NCI-H748 (cell line): ENCODE measurements at regions not wholly inside any gene's neighbourhood (a gene's known extent, or its start where the extent isn't known, plus 50 kb on each side); places are given as distances from the start of the nearest gene placed in this dataset.

Experiments
- DNase-seq: peaks from one replicate; lab custom pipeline; 2025; ENCODE audit not compliant: unreplicated experiment; lab: John Stamatoyannopoulos, UW

DNA sequence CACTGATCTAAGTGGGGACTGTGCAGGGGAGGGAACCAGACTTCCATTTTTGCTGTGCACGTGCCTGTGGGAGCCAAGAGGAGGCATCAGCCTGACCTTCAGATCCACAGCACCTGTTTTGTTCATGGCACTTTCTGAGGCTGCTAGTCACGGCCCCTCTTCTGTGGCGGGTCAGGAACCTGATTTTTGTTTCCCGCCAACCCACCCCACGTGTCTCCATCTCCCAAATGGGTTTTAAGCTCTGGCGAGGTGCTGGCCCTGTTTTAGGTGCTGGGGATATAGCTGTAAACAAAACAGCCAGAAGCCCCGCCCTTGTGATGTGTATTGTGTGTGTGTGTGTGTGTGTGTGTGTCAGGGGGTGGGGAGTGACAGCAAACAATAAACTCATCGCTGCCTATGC, 60.4 kb upstream of the GRPEL1 start:
- peak; percentile 15 for DNase-seq

DNA sequence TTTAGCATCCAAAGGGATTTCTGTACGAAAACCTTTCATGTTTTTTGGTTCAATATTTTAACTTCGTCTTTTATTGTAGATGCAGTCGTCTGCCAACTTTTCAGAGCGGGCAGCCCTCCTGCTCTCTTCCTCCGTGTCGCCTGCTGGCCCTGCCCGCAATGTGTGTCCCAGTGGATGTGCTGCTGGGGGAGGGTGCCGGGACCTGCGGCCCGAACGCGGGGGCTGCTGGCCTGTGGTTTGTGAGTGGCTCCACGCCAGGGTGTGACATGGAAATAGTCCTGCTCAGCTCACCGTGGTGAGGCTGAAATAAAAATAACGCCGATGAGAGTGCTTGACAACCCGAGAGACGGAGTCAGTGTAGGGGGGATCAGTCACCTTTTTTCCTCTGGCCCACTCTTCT, 59.7 kb upstream of the GRPEL1 start:
- DNase-seq: no peak

DNA sequence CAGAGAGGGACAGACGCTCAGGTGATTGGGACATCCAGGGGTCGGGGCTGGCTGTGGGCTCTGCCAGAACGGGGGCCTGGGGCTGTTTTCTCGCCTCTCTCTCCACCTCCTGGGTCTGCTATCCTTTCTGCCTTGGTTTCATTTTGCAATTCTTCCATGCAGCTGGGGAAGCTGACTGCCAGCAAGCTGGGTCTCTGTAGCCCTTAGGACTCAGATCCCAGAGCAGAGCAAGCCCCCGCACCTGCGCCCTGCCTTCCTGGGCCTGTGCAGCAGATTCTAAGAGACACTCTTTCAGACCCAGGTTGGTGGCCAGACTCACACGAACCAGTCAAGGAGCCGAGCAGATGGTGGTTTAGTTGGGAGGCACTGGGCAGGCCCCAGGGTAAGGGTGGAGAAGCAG, 59.1 kb upstream of the GRPEL1 start:
- DNase-seq: no peak

DNA sequence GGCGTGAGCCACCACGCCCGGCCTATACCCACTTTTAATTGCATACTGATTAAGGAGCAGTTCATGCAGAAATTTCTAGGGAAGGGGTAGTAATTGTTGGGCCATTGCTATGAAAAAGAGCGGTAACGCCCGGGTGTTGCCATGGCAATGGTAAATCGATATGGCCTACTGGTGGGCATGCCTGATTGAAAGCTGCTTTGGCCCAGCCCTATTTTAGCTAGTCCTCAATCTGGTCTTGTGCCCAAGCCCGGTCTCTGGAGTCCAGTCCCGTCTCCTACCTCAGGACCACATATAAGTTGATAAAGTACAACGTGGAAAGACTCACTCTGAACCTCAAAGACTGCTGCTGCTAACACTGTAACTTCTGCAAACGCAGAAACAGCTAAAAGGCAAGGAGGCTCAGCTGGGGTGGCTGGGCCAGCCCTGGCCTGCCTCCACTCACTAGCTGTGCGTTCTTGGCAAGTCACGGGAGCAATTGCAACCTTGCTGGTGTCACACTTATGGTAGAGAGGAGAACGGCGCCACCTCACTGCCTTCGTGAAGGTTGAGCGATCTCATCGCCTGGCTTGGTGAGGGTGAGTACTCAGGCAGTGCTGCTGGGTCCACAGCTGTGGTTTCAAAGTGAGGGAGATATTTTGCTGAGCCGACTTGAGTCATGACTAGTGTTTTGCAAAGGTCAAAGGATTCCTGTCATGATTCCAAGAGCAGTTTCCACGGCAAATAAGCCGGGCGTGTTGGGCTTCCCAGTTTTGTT, 57.0 kb upstream of the GRPEL1 start:
- DNase-seq: peak; percentile 49

DNA sequence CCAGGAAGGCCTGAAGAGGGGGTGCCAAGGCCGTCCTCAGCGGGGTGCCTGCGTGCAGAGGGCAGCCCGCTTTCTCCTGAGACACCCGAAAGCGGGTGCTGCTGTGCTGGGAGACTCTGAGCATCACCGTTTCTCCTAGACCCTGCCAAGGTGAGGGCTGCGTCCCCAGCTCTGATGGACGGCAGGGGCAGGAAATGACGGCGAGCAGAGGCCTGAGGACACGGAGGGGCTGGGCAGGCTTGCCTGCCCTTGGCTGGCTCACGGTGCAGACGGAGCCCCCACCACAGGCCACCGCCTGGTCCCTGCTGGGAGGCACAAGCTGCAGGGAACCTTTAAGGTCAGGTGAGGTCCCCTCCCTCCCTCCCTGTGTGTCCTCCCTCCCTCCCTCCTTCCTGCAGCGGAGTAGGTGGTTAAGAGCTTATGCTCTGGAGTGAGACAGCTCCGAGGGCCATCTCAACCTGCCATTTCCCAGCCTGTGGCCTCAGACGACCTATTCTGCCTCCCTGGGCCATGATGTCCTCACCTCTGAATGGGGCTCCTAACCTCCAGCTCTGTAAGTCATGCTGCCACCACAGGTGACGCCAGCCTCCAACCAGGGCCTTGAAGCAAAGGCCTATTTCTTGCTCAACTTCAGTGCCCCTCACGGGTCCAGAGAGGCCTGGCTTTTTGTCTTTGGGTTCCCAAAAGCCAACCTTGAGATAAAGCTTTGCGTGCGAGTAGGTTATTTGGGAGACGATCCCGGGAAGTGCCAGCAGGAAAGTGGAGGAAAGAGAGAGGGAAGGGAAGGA, 54.2 kb upstream of the GRPEL1 start:
- no peak for DNase-seq

DNA sequence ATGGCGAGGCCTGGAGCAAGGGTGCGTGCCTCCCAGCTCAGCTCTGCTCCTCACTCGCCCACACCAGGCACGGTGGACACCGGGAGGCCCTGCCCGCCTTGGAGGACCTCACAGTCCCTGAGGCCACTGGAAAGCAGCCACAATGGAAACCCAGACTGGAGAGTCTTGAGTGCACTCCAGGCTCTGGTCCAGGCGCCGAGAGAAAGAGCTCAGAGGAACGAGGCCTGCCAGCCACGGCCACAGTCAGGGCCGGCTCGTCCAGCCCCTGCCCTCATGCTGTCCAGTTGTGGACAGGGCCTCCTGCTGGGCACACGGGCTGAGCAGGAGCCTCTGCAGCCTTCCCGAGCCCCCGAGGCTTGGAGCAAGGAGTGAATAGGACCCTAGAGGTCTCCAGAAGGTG, 53.3 kb upstream of the GRPEL1 start:
- DNase-seq: no peak

DNA sequence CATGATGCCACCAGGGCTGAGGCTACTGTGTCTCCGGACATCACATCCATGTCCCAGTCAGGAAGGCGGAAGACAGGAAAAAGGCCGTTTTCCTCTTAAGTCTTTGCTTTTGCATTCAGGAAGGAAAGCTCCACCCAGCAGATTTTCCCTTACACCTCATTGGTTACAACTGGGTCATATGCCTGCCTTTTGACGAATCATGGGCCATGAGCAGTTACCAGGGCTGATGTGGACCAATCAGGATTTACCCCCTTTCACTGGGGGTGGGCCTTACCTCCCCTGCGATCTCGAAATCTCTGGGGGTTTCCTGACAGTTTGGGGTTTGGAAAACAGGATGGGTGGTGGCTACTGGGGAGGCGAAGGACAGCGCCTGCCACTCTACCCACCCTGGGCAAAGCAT, 52.5 kb upstream of the GRPEL1 start:
- no peak for DNase-seq

GRCh38 chr4:7118013-7118832, 50.4 kb upstream of the GRPEL1 start:
- no peak for DNase-seq
